NCI-H82 (cell line): ENCODE measurements at regions not wholly inside any gene's neighbourhood (a gene's known extent, or its start where the extent isn't known, plus 50 kb on each side); places are given as distances from the start of the nearest gene placed in this dataset.

Experiments used
- DNase-seq: peaks from one replicate; lab custom pipeline; 2025; lab: John Stamatoyannopoulos, UW

GRCh38 chr5:89299998-89300397, 417.0 kb upstream of the MEF2C start:
- no peak for DNase-seq

GRCh38 chr5:89297066-89297465, 414.1 kb upstream of the MEF2C start:
- DNase-seq, result no peak

- DNase-seq, result no peak
Measured at GRCh38 chr5:89293810-89294209, 410.8 kb upstream of the MEF2C start.

GRCh38 chr5:89292487-89292886, 409.5 kb upstream of the MEF2C start:
- DNase-seq, result no peak

GRCh38 chr5:89289604-89290003, 406.6 kb upstream of the MEF2C start:
- no peak for DNase-seq

GRCh38 chr5:89287964-89288363, 405.0 kb upstream of the MEF2C start:
- DNase-seq, result peak; percentile 82

- DNase-seq, result no peak
Measured at GRCh38 chr5:89286320-89286719, 403.3 kb upstream of the MEF2C start.

GRCh38 chr5:89283728-89284493, 400.9 kb upstream of the MEF2C start:
- no peak for DNase-seq

GRCh38 chr5:89282554-89283510, 399.8 kb upstream of the MEF2C start:
- DNase-seq, result no peak

- no peak for DNase-seq
Measured at GRCh38 chr5:89281766-89282553, 399.0 kb upstream of the MEF2C start.

- peak; percentile 30 for DNase-seq
Measured at GRCh38 chr5:89281211-89281610, 398.2 kb upstream of the MEF2C start.

GRCh38 chr5:89280103-89281037, 397.4 kb upstream of the MEF2C start:
- peak; percentile 54 for DNase-seq

- DNase-seq, result no peak
Measured at GRCh38 chr5:89279391-89280036, 396.5 kb upstream of the MEF2C start.

- no peak for DNase-seq
Measured at GRCh38 chr5:89277816-89278215, 394.8 kb upstream of the MEF2C start.

GRCh38 chr5:89276566-89277305, 393.8 kb upstream of the MEF2C start:
- DNase-seq, result no peak

GRCh38 chr5:89275066-89275855, 392.3 kb upstream of the MEF2C start:
- DNase-seq, result no peak

GRCh38 chr5:89273289-89273688, 390.3 kb upstream of the MEF2C start:
- DNase-seq, result no peak

- no peak for DNase-seq
Measured at GRCh38 chr5:89270901-89271300, 387.9 kb upstream of the MEF2C start.

GRCh38 chr5:89269721-89270120, 386.7 kb upstream of the MEF2C start:
- no peak for DNase-seq
